ENCODE measurements at regions not wholly inside any gene's neighbourhood (a gene's known extent, or its start where the extent isn't known, plus 50 kb on each side); places are given as distances from the start of the nearest gene placed in this dataset.

GRCh38 chr6:79373246-79373645 lies 138.8 kb upstream of the HMGN3 start:
- Histone ChIP-seq H4K20me1 (replicated peaks; ENCODE audit: control insufficient read depth, insufficient read depth, low read length) (no peaks in the 10 kb centered on the region), H3K36me3 (ENCODE audit: control insufficient read depth, insufficient read depth, low read length) (no peaks in the 10 kb centered on the region), H3K79me2 (ENCODE audit: control insufficient read depth, insufficient read depth, low read length) (no peaks in the 10 kb centered on the region), H3K27me3 (ENCODE audit: control insufficient read depth in 2 of 2, insufficient read depth in 2 of 2, low read length in 2 of 2) (no peaks in the 10 kb centered on the region), H3K9me3 (replicated peaks; ENCODE audit: control insufficient read depth, insufficient read depth, low read depth, low read length) (no peaks in the 10 kb centered on the region), H2AFZ (ENCODE audit: low read depth, low read length) (no peak overlapping the region), H3K4me2 (ENCODE audit: insufficient read depth, low read length) (no peak overlapping the region), H3K4me3 (no peak overlapping the region), H3K4me1 (replicated peaks in 1 of 2; ENCODE audit: control insufficient read depth in 2 of 2, insufficient read depth in 2 of 2, low read length in 2 of 2) (no peaks in the 10 kb centered on the region; a peak in 1 of 5 replicates), H3K27ac (ENCODE audit: extremely low read depth, low read depth, low read length) (no peak overlapping the region), H3K9me1 (ENCODE audit: control insufficient read depth, insufficient read depth, low read length) (no peaks in the 10 kb centered on the region), H3K9ac (ENCODE audit: insufficient read depth in 1 of 2, low read depth in 2 of 2, low read length in 2 of 2) (no peak overlapping the region)
- FAIRE-seq: no peak
- ATAC-seq: no peak
- no TSS peak for BruUV-seq (replicated peaks)
- in situ Hi-C loops (cut with MboI): no loop called here
- no peak for DNase-seq (ENCODE audit: extremely low read depth in 1 of 4, low spot score in 3 of 4)
- ChIA-PET POLR2A (no interaction called here), CTCF (ENCODE audit: low intra/inter-chr PET ratio) (no interaction called here)
- 0% methylated on average over 3 of the region's 3 CpGs for WGBS (ENCODE audit: insufficient coverage, low coverage, missing lambda C conversion rate)
- TF ChIP-seq PRMT5 (CRISPR knock-in tag; IDR thresholded peaks at IDR 0.05): no peak
- no peak for TF ChIP-seq POLR2AphosphoS5 (IDR thresholded peaks at IDR 0.05; ENCODE audit: control insufficient read depth, insufficient read depth, low read depth, low read length)
- TF ChIP-seq ARID2 (IDR thresholded peaks at IDR 0.05): no peak
- TF ChIP-seq SETDB1 (IDR thresholded peaks at IDR 0.05; ENCODE audit: low read length): no peak
- TF ChIP-seq ZNF561 (CRISPR knock-in tag; conservative IDR thresholded peaks at IDR 0.05): no peak
- no peak for TF ChIP-seq RBM22 (IDR thresholded peaks at IDR 0.05; ENCODE audit: low read depth, low read length, poor library complexity, severe bottlenecking)
- TF ChIP-seq, protein P1, sequence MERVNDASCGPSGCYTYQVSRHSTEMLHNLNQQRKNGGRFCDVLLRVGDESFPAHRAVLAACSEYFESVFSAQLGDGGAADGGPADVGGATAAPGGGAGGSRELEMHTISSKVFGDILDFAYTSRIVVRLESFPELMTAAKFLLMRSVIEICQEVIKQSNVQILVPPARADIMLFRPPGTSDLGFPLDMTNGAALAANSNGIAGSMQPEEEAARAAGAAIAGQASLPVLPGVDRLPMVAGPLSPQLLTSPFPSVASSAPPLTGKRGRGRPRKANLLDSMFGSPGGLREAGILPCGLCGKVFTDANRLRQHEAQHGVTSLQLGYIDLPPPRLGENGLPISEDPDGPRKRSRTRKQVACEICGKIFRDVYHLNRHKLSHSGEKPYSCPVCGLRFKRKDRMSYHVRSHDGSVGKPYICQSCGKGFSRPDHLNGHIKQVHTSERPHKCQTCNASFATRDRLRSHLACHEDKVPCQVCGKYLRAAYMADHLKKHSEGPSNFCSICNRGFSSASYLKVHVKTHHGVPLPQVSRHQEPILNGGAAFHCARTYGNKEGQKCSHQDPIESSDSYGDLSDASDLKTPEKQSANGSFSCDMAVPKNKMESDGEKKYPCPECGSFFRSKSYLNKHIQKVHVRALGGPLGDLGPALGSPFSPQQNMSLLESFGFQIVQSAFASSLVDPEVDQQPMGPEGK (CRISPR knock-in tag; IDR thresholded peaks at IDR 0.05; ENCODE audit: borderline replicate concordance): no peak
- no peak for TF ChIP-seq ESRRA (IDR thresholded peaks at IDR 0.05; ENCODE audit: borderline replicate concordance, low read depth)
- TF ChIP-seq, protein P2, sequence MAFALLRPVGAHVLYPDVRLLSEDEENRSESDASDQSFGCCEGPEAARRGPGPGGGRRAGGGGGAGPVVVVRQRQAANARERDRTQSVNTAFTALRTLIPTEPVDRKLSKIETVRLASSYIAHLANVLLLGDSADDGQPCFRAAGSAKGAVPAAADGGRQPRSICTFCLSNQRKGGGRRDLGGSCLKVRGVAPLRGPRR (CRISPR knock-in tag; IDR thresholded peaks at IDR 0.05): no peak
- TF ChIP-seq IRF9 (tag; IDR thresholded peaks at IDR 0.05): no peak
- no peak for TF ChIP-seq KLF16 (IDR thresholded peaks at IDR 0.05)
- TF ChIP-seq ZNF551 (CRISPR knock-in tag; IDR thresholded peaks at IDR 0.05): no peak
- TF ChIP-seq, protein P3, sequence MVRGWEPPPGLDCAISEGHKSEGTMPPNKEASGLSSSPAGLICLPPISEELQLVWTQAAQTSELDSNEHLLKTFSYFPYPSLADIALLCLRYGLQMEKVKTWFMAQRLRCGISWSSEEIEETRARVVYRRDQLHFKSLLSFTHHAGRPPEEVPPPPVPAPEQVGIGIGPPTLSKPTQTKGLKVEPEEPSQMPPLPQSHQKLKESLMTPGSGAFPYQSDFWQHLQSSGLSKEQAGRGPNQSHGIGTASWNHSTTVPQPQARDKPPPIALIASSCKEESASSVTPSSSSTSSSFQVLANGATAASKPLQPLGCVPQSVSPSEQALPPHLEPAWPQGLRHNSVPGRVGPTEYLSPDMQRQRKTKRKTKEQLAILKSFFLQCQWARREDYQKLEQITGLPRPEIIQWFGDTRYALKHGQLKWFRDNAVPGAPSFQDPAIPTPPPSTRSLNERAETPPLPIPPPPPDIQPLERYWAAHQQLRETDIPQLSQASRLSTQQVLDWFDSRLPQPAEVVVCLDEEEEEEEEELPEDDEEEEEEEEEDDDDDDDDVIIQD (CRISPR knock-in tag; IDR thresholded peaks at IDR 0.05): no peak
- intact Hi-C loops (cut with micrococcal nuclease): no loop called here

All from K562 (cell line).